ENCODE measurements at regions not wholly inside any gene's neighbourhood (a gene's known extent, or its start where the extent isn't known, plus 50 kb on each side); places are given as distances from the start of the nearest gene placed in this dataset.
A peak's percentile ranks its signal among the peaks of the same experiment; 100 is the strongest.

DNA sequence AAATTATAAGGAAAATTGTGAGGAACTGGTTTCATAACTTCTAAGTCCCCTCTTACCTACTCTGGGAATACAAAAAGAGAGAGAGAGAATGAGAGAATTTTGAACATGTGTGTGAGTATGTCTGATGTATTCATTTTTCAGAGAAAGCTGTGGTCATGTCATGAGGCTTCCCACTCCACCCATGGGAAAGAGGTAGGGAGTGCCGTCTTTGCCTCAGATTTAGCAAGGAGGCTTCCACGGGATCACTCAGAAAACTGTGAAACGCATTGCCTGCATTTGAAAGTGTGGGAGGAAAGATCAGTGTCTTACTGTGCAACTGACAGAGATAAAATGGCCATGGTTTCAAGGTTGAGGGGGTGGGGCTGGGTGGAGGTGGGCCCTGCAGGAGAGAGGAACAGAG, 331.5 kb upstream of the CTNNB1 start:
- Histone ChIP-seq H3K9me3 (ENCODE audit: low read depth) (no peaks in the 10 kb centered on the region), H3K27ac (no peak overlapping the region), H2AFZ (replicated peaks) (no peak overlapping the region), H3K36me3 (no peaks in the 10 kb centered on the region), H3K9ac (no peak overlapping the region), H3K79me2 (ENCODE audit: low read depth) (no peaks in the 10 kb centered on the region), H3F3A (ENCODE audit: low read depth) (no peaks in the 10 kb centered on the region), H3K4me1 (peaks cover 7% of the 10 kb centered on the region), H4K20me1 (ENCODE audit: low read depth) (no peaks in the 10 kb centered on the region), H3K27me3 (no peaks in the 10 kb centered on the region), H3K4me3 (no peak overlapping the region), H3K4me2 (no peak overlapping the region)
- H3K9me3 Mint-ChIP-seq, result no peaks in the 10 kb centered on the region
- no peak for DNase-seq (ENCODE audit: low spot score)
- peaks cover 4% of the 10 kb centered on the region for H3K27me3 Mint-ChIP-seq (ENCODE audit: insufficient read depth, low read depth)
- no peaks in the 10 kb centered on the region for H3K36me3 Mint-ChIP-seq
- H3K27ac Mint-ChIP-seq, result no peak overlapping the region
- H3K4me1 Mint-ChIP-seq, result peaks cover 8% of the 10 kb centered on the region
- TF ChIP-seq, protein P1, sequence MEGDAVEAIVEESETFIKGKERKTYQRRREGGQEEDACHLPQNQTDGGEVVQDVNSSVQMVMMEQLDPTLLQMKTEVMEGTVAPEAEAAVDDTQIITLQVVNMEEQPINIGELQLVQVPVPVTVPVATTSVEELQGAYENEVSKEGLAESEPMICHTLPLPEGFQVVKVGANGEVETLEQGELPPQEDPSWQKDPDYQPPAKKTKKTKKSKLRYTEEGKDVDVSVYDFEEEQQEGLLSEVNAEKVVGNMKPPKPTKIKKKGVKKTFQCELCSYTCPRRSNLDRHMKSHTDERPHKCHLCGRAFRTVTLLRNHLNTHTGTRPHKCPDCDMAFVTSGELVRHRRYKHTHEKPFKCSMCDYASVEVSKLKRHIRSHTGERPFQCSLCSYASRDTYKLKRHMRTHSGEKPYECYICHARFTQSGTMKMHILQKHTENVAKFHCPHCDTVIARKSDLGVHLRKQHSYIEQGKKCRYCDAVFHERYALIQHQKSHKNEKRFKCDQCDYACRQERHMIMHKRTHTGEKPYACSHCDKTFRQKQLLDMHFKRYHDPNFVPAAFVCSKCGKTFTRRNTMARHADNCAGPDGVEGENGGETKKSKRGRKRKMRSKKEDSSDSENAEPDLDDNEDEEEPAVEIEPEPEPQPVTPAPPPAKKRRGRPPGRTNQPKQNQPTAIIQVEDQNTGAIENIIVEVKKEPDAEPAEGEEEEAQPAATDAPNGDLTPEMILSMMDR (IDR thresholded peaks at IDR 0.05), result no peak
- TF ChIP-seq EZH2 (IDR thresholded peaks at IDR 0.05) (no peak), EZH2phosphoT487 (IDR thresholded peaks at IDR 0.05) (no peak)
- no peak overlapping the region for H3K4me3 Mint-ChIP-seq

DNA sequence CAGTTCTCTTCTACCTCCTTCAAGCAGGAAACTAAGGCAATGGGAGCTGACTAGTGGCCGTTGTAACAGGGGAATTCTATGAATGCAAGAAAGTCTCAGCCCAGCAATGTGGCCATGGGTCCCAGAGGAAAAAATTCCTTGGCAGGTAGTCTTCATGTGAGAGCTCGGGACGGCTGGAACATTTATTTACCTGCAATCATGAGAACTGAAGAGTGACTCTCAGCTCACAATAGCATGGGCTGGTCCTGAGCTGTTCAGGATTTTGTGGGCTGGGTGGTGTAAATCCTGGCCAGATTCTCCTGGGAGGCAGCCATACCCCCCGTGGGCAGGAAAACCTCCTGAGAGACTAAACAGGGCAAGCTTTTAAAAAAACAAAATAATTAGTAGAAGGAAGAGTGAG, 330.3 kb upstream of the CTNNB1 start:
- no peak for DNase-seq (ENCODE audit: low spot score)
- no peaks in the 10 kb centered on the region for H3K36me3 ChIP-seq
- no peak overlapping the region for H3K4me2 ChIP-seq
- no peak overlapping the region for H3K4me3 ChIP-seq
- no peaks in the 10 kb centered on the region for H4K20me1 ChIP-seq (ENCODE audit: low read depth)
- H3K27ac Mint-ChIP-seq, result no peak overlapping the region
- no peak overlapping the region for H2AFZ ChIP-seq (replicated peaks)
- H3K27ac ChIP-seq, result no peak overlapping the region
- H3K27me3 Mint-ChIP-seq (ENCODE audit: insufficient read depth, low read depth), result peaks cover 4% of the 10 kb centered on the region
- no peaks in the 10 kb centered on the region for H3K9me3 Mint-ChIP-seq
- peaks cover 8% of the 10 kb centered on the region for H3K4me1 Mint-ChIP-seq
- no peaks in the 10 kb centered on the region for H3K79me2 ChIP-seq (ENCODE audit: low read depth)
- no peak overlapping the region for H3K9ac ChIP-seq
- H3K4me3 Mint-ChIP-seq, result no peak overlapping the region
- no peaks in the 10 kb centered on the region for H3K27me3 ChIP-seq
- TF ChIP-seq EZH2 (IDR thresholded peaks at IDR 0.05) (no peak), EZH2phosphoT487 (IDR thresholded peaks at IDR 0.05) (no peak)
- TF ChIP-seq, protein P1 (IDR thresholded peaks at IDR 0.05), result no peak
- H3K36me3 Mint-ChIP-seq, result no peaks in the 10 kb centered on the region
- peaks cover 13% of the 10 kb centered on the region for H3K4me1 ChIP-seq
- no peaks in the 10 kb centered on the region for H3K9me3 ChIP-seq (ENCODE audit: low read depth)
- no peaks in the 10 kb centered on the region for H3F3A ChIP-seq (ENCODE audit: low read depth)

DNA sequence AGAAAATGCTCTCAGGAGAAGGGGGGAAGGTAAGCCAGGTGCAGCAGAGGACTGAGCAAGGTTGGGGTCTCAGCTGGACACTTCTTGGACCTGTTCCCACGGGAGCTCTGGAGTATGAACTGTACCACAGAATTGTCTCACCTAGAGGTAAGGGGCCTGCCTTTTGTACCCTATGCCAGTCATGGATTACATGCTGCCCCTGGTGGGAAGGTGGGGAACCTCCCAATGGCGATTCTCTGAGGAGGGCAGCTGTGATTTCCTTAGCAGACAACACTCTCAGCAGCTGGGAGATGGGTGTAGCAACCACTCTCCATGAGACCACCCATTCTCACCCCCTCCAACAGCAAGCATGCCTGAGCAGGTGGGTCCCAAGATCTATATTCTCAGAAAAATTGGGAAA, 329.4 kb upstream of the CTNNB1 start:
- Mint-ChIP-seq H3K27me3 (ENCODE audit: insufficient read depth, low read depth) (peaks cover 4% of the 10 kb centered on the region), H3K27ac (no peak overlapping the region), H3K4me3 (no peak overlapping the region), H3K9me3 (no peaks in the 10 kb centered on the region), H3K4me1 (peaks cover 8% of the 10 kb centered on the region), H3K36me3 (no peaks in the 10 kb centered on the region)
- Histone ChIP-seq H2AFZ (replicated peaks) (no peak overlapping the region), H3K79me2 (ENCODE audit: low read depth) (no peaks in the 10 kb centered on the region), H3K4me3 (no peak overlapping the region), H3K4me1 (peaks cover 13% of the 10 kb centered on the region), H3K36me3 (no peaks in the 10 kb centered on the region), H3K27me3 (no peaks in the 10 kb centered on the region), H3K9ac (no peak overlapping the region), H3K4me2 (no peak overlapping the region), H3F3A (ENCODE audit: low read depth) (no peaks in the 10 kb centered on the region), H4K20me1 (ENCODE audit: low read depth) (no peaks in the 10 kb centered on the region), H3K27ac (no peak overlapping the region), H3K9me3 (ENCODE audit: low read depth) (no peaks in the 10 kb centered on the region)
- no peak for DNase-seq (ENCODE audit: low spot score)
- no peak for TF ChIP-seq EZH2phosphoT487 (IDR thresholded peaks at IDR 0.05)
- TF ChIP-seq, protein P1 (IDR thresholded peaks at IDR 0.05), result peak; percentile 29

DNA sequence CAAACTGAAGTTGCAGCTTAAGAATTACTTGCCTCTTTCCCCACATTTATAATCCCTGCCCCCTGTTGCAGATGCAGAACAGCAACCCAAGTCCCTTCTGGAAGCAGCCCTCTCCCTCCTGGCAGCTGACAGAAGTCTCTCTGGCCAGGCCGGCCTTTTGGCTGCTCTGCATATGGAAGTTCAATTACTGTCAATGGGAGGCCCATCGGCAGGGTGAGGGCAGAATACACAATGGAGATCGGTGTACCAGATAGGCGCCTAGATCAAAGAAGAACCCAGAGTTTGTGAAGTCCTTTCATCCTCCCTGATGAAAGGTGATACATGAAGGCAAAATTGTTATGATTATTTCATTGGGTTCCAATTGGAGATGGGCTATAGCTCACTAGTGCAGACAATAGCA, 327.9 kb upstream of the CTNNB1 start:
- Mint-ChIP-seq H3K4me1 (peaks cover 8% of the 10 kb centered on the region), H3K27ac (no peak overlapping the region), H3K27me3 (ENCODE audit: insufficient read depth, low read depth) (peaks cover 4% of the 10 kb centered on the region), H3K36me3 (no peaks in the 10 kb centered on the region), H3K4me3 (no peak overlapping the region), H3K9me3 (no peaks in the 10 kb centered on the region)
- H3K4me1 ChIP-seq, result peaks cover 13% of the 10 kb centered on the region
- no peak overlapping the region for H3K27ac ChIP-seq
- H3K4me2 ChIP-seq, result no peak overlapping the region
- H3K9me3 ChIP-seq (ENCODE audit: low read depth), result no peaks in the 10 kb centered on the region
- TF ChIP-seq EZH2 (IDR thresholded peaks at IDR 0.05) (no peak), EZH2phosphoT487 (IDR thresholded peaks at IDR 0.05) (no peak)
- TF ChIP-seq, protein P1 (IDR thresholded peaks at IDR 0.05), result no peak
- H3K27me3 ChIP-seq, result no peaks in the 10 kb centered on the region
- DNase-seq (ENCODE audit: low spot score), result no peak
- H3K79me2 ChIP-seq (ENCODE audit: low read depth), result no peaks in the 10 kb centered on the region
- H3K36me3 ChIP-seq, result no peaks in the 10 kb centered on the region
- no peaks in the 10 kb centered on the region for H4K20me1 ChIP-seq (ENCODE audit: low read depth)
- H3K9ac ChIP-seq, result no peak overlapping the region
- H2AFZ ChIP-seq (replicated peaks), result no peak overlapping the region
- H3F3A ChIP-seq (ENCODE audit: low read depth), result no peaks in the 10 kb centered on the region
- H3K4me3 ChIP-seq, result no peak overlapping the region

Measured in neural progenitor cell (in vitro differentiated cells).